ELF-1 (cell line): ENCODE measurements at regions not wholly inside any gene's neighbourhood (a gene's known extent, or its start where the extent isn't known, plus 50 kb on each side); places are given as distances from the start of the nearest gene placed in this dataset.

Experiments used
- DNase-seq: peaks from one replicate; pipeline ENCODE4 v3.0.0-alpha.2; 2016; ENCODE audit warnings: low read depth, low spot score

- no peak for DNase-seq
These were observed 55.4 kb downstream of the GSX1 start for GRCh38 chr13:27847669-27848068.

GRCh38 chr13:27851096-27851850 lies 59.0 kb downstream of the GSX1 start:
- DNase-seq, result no peak

- no peak for DNase-seq
These were observed 60.2 kb downstream of the GSX1 start for GRCh38 chr13:27852491-27852890.

GRCh38 chr13:27853335-27853734 lies 61.1 kb downstream of the GSX1 start:
- no peak for DNase-seq

GRCh38 chr13:27853861-27854260 lies 61.6 kb downstream of the GSX1 start:
- DNase-seq, result no peak

GRCh38 chr13:27854606-27855005 lies 62.3 kb downstream of the GSX1 start:
- no peak for DNase-seq

GRCh38 chr13:27855381-27855780 lies 63.1 kb downstream of the GSX1 start:
- DNase-seq, result no peak

- no peak for DNase-seq
These were observed 62.5 kb upstream of the PDX1 start for GRCh38 chr13:27857282-27857681.

- peak; percentile 87 for DNase-seq
These were observed 61.8 kb upstream of the PDX1 start for GRCh38 chr13:27858046-27858445.

GRCh38 chr13:27860743-27861142 lies 59.1 kb upstream of the PDX1 start:
- peak; percentile 43 for DNase-seq

- DNase-seq, result no peak
These were observed 58.6 kb upstream of the PDX1 start for GRCh38 chr13:27861165-27861564.

- no peak for DNase-seq
These were observed 51.0 kb upstream of the PDX1 start for GRCh38 chr13:27868641-27869435.

GRCh38 chr13:27869436-27870095 lies 50.2 kb upstream of the PDX1 start:
- no peak for DNase-seq
